ENCODE measurements at regions not wholly inside any gene's neighbourhood (a gene's known extent, or its start where the extent isn't known, plus 50 kb on each side); places are given as distances from the start of the nearest gene placed in this dataset.

GRCh38 chr5:125011419-125011818 is 265.0 kb upstream of the ZNF608 start:
- ATAC-seq (peak in 1 of 2 experiments; percentile 33; a peak in 2 of 6 replicates), FAIRE-seq (no peak), DNase-seq (ENCODE audit: low read depth in 1 of 2, low spot score in 1 of 2) (no peak)
- H3K27ac ChIP-seq: no peak overlapping the region
- H3K9me3 ChIP-seq: no peaks in the 10 kb centered on the region
- TF ChIP-seq SREBF2 (IDR thresholded peaks at IDR 0.05) (no peak), TFCP2L1 (CRISPR knock-in tag; IDR thresholded peaks at IDR 0.05) (no peak), SMC3 (IDR thresholded peaks at IDR 0.05) (no peak), TP53 (CRISPR knock-in tag; IDR thresholded peaks at IDR 0.05) (no peak), NFE2L2 (conservative IDR thresholded peaks at IDR 0.05; ENCODE audit: low read length) (no peak), POLR2A (IDR thresholded peaks at IDR 0.05; ENCODE audit: low read length) (no peak), JUNB (IDR thresholded peaks at IDR 0.05) (no peak), MAZ (IDR thresholded peaks at IDR 0.05; ENCODE audit: borderline replicate concordance, low read depth, low read length) (no peak), KDM5A (IDR thresholded peaks at IDR 0.05) (no peak), BHLHE40 (IDR thresholded peaks at IDR 0.05; ENCODE audit: low read depth, low read length) (no peak), POLR2AphosphoS2 (conservative IDR thresholded peaks at IDR 0.05; ENCODE audit: low read length) (no peak)
- TF ChIP-seq, protein P1, sequence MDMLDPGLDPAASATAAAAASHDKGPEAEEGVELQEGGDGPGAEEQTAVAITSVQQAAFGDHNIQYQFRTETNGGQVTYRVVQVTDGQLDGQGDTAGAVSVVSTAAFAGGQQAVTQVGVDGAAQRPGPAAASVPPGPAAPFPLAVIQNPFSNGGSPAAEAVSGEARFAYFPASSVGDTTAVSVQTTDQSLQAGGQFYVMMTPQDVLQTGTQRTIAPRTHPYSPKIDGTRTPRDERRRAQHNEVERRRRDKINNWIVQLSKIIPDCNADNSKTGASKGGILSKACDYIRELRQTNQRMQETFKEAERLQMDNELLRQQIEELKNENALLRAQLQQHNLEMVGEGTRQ (IDR thresholded peaks at IDR 0.05): no peak
- TF ChIP-seq, protein P2, sequence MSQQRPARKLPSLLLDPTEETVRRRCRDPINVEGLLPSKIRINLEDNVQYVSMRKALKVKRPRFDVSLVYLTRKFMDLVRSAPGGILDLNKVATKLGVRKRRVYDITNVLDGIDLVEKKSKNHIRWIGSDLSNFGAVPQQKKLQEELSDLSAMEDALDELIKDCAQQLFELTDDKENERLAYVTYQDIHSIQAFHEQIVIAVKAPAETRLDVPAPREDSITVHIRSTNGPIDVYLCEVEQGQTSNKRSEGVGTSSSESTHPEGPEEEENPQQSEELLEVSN (IDR thresholded peaks at IDR 0.05; ENCODE audit: borderline replicate concordance, low read depth): no peak
- CTCF ChIA-PET: interaction anchor here (1.1 kb wide), 1 partner anchor 18 kb away, joined by 3 read pairs; no protein-coding TSS in a partner anchor
- peak overlapping the region; percentile 39 for H3K4me2 ChIP-seq
- H3K4me3 ChIP-seq: no peak overlapping the region
- 5% methylated on average over 2 of the region's 2 CpGs for WGBS (ENCODE audit: missing lambda C conversion rate)
- POLR2A ChIA-PET: no interaction called here
- peaks cover 23% of the 10 kb centered on the region for H3K4me1 ChIP-seq

DNA sequence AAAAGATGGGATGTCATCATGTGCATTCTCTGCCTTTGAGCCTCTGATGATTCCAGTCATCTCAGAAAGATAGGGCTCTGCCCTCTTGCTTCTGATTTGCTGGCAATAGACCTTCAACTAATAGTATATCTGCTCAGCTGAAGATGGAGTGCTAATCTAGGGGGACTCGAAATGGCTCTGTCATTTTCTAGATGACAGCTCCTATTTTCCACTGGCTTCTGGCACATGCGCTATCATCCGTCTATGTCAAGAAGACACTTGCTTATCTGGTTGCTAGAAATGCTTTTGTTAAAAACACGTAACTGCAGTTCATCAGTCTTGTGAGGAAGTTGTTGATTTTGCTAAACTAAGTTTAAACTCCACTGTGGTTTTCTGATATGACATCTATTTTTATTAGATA is 265.5 kb upstream of the ZNF608 start:
- ATAC-seq (no peak), DNase-seq (ENCODE audit: low read depth in 1 of 2, low spot score in 1 of 2) (no peak), FAIRE-seq (no peak)
- 65% methylated on average over 4 of the region's 4 CpGs for WGBS (ENCODE audit: missing lambda C conversion rate)
- no peak for TF ChIP-seq POLR2A (IDR thresholded peaks at IDR 0.05; ENCODE audit: low read length)
- TF ChIP-seq EP300 (IDR thresholded peaks at IDR 0.05): no peak
- TF ChIP-seq, protein P3, sequence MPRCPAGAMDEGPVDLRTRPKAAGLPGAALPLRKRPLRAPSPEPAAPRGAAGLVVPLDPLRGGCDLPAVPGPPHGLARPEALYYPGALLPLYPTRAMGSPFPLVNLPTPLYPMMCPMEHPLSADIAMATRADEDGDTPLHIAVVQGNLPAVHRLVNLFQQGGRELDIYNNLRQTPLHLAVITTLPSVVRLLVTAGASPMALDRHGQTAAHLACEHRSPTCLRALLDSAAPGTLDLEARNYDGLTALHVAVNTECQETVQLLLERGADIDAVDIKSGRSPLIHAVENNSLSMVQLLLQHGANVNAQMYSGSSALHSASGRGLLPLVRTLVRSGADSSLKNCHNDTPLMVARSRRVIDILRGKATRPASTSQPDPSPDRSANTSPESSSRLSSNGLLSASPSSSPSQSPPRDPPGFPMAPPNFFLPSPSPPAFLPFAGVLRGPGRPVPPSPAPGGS (IDR thresholded peaks at IDR 0.05): no peak
- no peak for TF ChIP-seq RARB (CRISPR knock-in tag; IDR thresholded peaks at IDR 0.05)
- H3K9me3 ChIP-seq: no peaks in the 10 kb centered on the region
- no peak overlapping the region for H3K4me3 ChIP-seq
- H3K4me2 ChIP-seq: peak overlapping the region; percentile 39; the same call in 2 of the 3 replicates
- ChIA-PET CTCF (no interaction called here), POLR2A (no interaction called here)
- H3K27ac ChIP-seq: no peak overlapping the region
- H3K4me1 ChIP-seq: peaks cover 23% of the 10 kb centered on the region

- POLR2A ChIA-PET: no interaction called here
Measured at GRCh38 chr5:125012727-125013451, 266.4 kb upstream of the ZNF608 start.

More at GRCh38 chr5:125012727-125013451, 266.4 kb upstream of the ZNF608 start:
- FAIRE-seq (no peak), ATAC-seq (peak in 1 of 2 experiments; percentile 39; a peak in 3 of 6 replicates), DNase-seq (ENCODE audit: low read depth in 1 of 2, low spot score in 1 of 2) (no peak)
- Histone ChIP-seq H3K27ac (no peak overlapping the region), H3K4me3 (no peak overlapping the region), H3K4me1 (peaks cover 27% of the 10 kb centered on the region), H3K9me3 (no peaks in the 10 kb centered on the region), H3K4me2 (peak overlapping the region; percentile 30; the same call in 2 of the 3 replicates)
- CTCF ChIA-PET: no interaction called here
- TF ChIP-seq EHMT2 (IDR thresholded peaks at IDR 0.05; ENCODE audit: low read depth) (no peak), HOXB5 (CRISPR knock-in tag; IDR thresholded peaks at IDR 0.05) (no peak), KDM5A (IDR thresholded peaks at IDR 0.05) (no peak), HES2 (IDR thresholded peaks at IDR 0.05) (no peak), NR3C1 (IDR thresholded peaks at IDR 0.05) (no peak), POLR2AphosphoS2 (conservative IDR thresholded peaks at IDR 0.05; ENCODE audit: low read length) (no peak), NPAS2 (CRISPR knock-in tag; IDR thresholded peaks at IDR 0.05; ENCODE audit: borderline replicate concordance) (no peak), ZNF302 (CRISPR knock-in tag; IDR thresholded peaks at IDR 0.05) (no peak), CBX8 (IDR thresholded peaks at IDR 0.05) (no peak)
- TF ChIP-seq, protein P3 (IDR thresholded peaks at IDR 0.05): no peak
- TF ChIP-seq, protein P4, sequence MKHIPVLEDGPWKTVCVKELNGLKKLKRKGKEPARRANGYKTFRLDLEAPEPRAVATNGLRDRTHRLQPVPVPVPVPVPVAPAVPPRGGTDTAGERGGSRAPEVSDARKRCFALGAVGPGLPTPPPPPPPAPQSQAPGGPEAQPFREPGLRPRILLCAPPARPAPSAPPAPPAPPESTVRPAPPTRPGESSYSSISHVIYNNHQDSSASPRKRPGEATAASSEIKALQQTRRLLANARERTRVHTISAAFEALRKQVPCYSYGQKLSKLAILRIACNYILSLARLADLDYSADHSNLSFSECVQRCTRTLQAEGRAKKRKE (CRISPR knock-in tag; IDR thresholded peaks at IDR 0.05; ENCODE audit: low read depth): no peak
- TF ChIP-seq, protein P5, sequence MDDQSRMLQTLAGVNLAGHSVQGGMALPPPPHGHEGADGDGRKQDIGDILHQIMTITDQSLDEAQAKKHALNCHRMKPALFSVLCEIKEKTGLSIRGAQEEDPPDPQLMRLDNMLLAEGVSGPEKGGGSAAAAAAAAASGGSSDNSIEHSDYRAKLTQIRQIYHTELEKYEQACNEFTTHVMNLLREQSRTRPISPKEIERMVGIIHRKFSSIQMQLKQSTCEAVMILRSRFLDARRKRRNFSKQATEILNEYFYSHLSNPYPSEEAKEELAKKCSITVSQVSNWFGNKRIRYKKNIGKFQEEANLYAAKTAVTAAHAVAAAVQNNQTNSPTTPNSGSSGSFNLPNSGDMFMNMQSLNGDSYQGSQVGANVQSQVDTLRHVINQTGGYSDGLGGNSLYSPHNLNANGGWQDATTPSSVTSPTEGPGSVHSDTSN (IDR thresholded peaks at IDR 0.05): no peak
- WGBS (ENCODE audit: missing lambda C conversion rate): 37% methylated on average over 7 of the region's 7 CpGs
